ENCODE measurements at regions not wholly inside any gene's neighbourhood (a gene's known extent, or its start where the extent isn't known, plus 50 kb on each side); places are given as distances from the start of the nearest gene placed in this dataset.

DNA sequence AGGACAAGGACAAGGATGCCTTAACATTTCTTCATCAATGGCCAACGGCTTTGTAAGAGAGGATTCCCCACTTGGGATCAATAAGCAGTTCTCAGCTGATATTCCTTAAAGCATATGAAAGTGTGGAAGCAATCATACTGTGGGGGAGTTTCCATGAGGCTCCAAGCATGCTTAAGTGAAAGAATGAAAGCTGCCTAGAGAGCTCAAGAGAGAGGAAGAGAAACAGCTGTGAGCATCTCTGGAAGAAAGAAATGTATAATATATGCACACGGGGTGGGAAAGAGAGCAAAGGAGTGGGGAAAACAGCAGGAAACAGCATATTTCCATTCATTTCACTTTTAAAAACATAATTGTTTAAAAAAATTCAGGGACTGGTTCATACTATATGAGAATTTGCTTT lies 94.7 kb upstream of the WARS2 start:
- TF ChIP-seq, protein P1, sequence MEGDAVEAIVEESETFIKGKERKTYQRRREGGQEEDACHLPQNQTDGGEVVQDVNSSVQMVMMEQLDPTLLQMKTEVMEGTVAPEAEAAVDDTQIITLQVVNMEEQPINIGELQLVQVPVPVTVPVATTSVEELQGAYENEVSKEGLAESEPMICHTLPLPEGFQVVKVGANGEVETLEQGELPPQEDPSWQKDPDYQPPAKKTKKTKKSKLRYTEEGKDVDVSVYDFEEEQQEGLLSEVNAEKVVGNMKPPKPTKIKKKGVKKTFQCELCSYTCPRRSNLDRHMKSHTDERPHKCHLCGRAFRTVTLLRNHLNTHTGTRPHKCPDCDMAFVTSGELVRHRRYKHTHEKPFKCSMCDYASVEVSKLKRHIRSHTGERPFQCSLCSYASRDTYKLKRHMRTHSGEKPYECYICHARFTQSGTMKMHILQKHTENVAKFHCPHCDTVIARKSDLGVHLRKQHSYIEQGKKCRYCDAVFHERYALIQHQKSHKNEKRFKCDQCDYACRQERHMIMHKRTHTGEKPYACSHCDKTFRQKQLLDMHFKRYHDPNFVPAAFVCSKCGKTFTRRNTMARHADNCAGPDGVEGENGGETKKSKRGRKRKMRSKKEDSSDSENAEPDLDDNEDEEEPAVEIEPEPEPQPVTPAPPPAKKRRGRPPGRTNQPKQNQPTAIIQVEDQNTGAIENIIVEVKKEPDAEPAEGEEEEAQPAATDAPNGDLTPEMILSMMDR (optimal IDR thresholded peaks at IDR 0.05 in 1 of 3, IDR thresholded peaks at IDR 0.05 in 1 of 3, conservative IDR thresholded peaks at IDR 0.05 in 1 of 3; ENCODE audit: extremely low read depth in 1 of 3, insufficient read depth in 2 of 3, low read length in 3 of 3), result no peak
- no peak for TF ChIP-seq EZH2 (IDR thresholded peaks at IDR 0.05; ENCODE audit: low read length)
